Ishikawa (cell line): ENCODE measurements at regions not wholly inside any gene's neighbourhood (a gene's known extent, or its start where the extent isn't known, plus 50 kb on each side); places are given as distances from the start of the nearest gene placed in this dataset.

ENCODE experiments used
- CEBPB ChIP-seq: IDR thresholded peaks from 2 replicates; pipeline ENCODE4 v1.6.1; 2012
- CREB1 ChIP-seq: IDR thresholded peaks from 2 replicates; pipeline ENCODE4 v1.6.1; 2012; ENCODE audit warnings: low read depth
- EGR1 ChIP-seq: IDR thresholded peaks from 2 replicates; pipeline ENCODE4 v1.6.1; 2012
- EP300 ChIP-seq: IDR thresholded peaks from 2 replicates; pipeline ENCODE4 v1.6.1; 2012; ENCODE audit warnings: borderline replicate concordance
- FOXM1 ChIP-seq: IDR thresholded peaks from 2 replicates; pipeline ENCODE4 v1.6.1; 2012; ENCODE audit warnings: low read depth, borderline replicate concordance
- MAX ChIP-seq: IDR thresholded peaks from 2 replicates; pipeline ENCODE4 v1.6.1; 2012
- NFIC ChIP-seq: IDR thresholded peaks from 2 replicates; pipeline ENCODE4 v1.6.1; 2012
- RAD21 ChIP-seq: IDR thresholded peaks from 2 replicates; pipeline ENCODE4 v1.6.1; 2012; ENCODE audit warnings: low read depth
- REST ChIP-seq: IDR thresholded peaks from 2 replicates; pipeline ENCODE4 v1.6.1; 2012; ENCODE audit warnings: low read depth, mild to moderate bottlenecking
- TAF1 ChIP-seq: IDR thresholded peaks from 2 replicates; pipeline ENCODE4 v1.6.1; 2012; ENCODE audit warnings: low read depth, mild to moderate bottlenecking
- TCF12 ChIP-seq: IDR thresholded peaks from 2 replicates; pipeline ENCODE4 v1.6.1; 2012; ENCODE audit warnings: low read depth
- TEAD4 ChIP-seq: IDR thresholded peaks from 2 replicates; pipeline ENCODE4 v1.6.1; 2012
- USF1 ChIP-seq: IDR thresholded peaks from 2 replicates; pipeline ENCODE4 v1.6.1; 2012
- YY1 ChIP-seq: IDR thresholded peaks from 2 replicates; pipeline ENCODE4 v1.6.1; 2012; ENCODE audit warnings: low read depth
- ZBTB7A ChIP-seq: IDR thresholded peaks from 2 replicates; pipeline ENCODE4 v1.6.1; 2012; ENCODE audit warnings: low read depth

GRCh38 chr22:47696776-47697175 is 934.3 kb downstream of the TBC1D22A start:
- TF ChIP-seq EP300 = no peak
- TF ChIP-seq ZBTB7A = no peak
- TF ChIP-seq CREB1 = no peak
- TF ChIP-seq FOXM1 = no peak
- TF ChIP-seq TCF12 = no peak
- no peak for TF ChIP-seq EGR1

- TF ChIP-seq TCF12 = no peak
- no peak for TF ChIP-seq YY1
- no peak for TF ChIP-seq CREB1
- no peak for TF ChIP-seq NFIC
- no peak for TF ChIP-seq EP300
- no peak for TF ChIP-seq USF1
- no peak for TF ChIP-seq FOXM1
- TF ChIP-seq EGR1 = no peak
- no peak for TF ChIP-seq ZBTB7A
- TF ChIP-seq TAF1 = no peak
- no peak for TF ChIP-seq REST
- no peak for TF ChIP-seq RAD21
- no peak for TF ChIP-seq CEBPB
- no peak for TF ChIP-seq MAX
- TF ChIP-seq TEAD4 = no peak
Observed at GRCh38 chr22:47695176-47695575, 932.7 kb downstream of the TBC1D22A start.

GRCh38 chr22:47694536-47695130 is 932.2 kb downstream of the TBC1D22A start:
- TF ChIP-seq CREB1 (no peak), TEAD4 (no peak), YY1 (no peak), CEBPB (no peak), EP300 (no peak), EGR1 (no peak), MAX (no peak), FOXM1 (no peak), NFIC (no peak), RAD21 (no peak), REST (no peak), TAF1 (no peak), TCF12 (no peak), USF1 (no peak), ZBTB7A (no peak)

- TF ChIP-seq FOXM1 = no peak
- TF ChIP-seq USF1 = no peak
- no peak for TF ChIP-seq CEBPB
- TF ChIP-seq TEAD4 = no peak
- TF ChIP-seq TCF12 = no peak
- no peak for TF ChIP-seq MAX
- no peak for TF ChIP-seq ZBTB7A
- no peak for TF ChIP-seq NFIC
- no peak for TF ChIP-seq TAF1
- no peak for TF ChIP-seq YY1
- TF ChIP-seq RAD21 = no peak
- no peak for TF ChIP-seq EGR1
- TF ChIP-seq REST = no peak
- TF ChIP-seq CREB1 = no peak
- no peak for TF ChIP-seq EP300
Observed at GRCh38 chr22:47693606-47694005, 931.2 kb downstream of the TBC1D22A start.
